Bronchial epithelial cell (primary cell): ENCODE measurements at regions not wholly inside any gene's neighbourhood (a gene's known extent, or its start where the extent isn't known, plus 50 kb on each side); places are given as distances from the start of the nearest gene placed in this dataset.

ENCODE experiments used
- DNase-seq: peaks from one replicate; pipeline ENCODE4 v3.0.0-alpha.2; 2010; ENCODE audit warnings: low read depth
- FAIRE-seq: peaks from 2 replicates; lab custom pipeline; 2011; peaks lifted over from hg19 to GRCh38; lab: Jason Lieb, UNC
- H3K27me3 ChIP-seq: 2 replicates; pipeline ENCODE4 v1.5.1; 2011; ENCODE audit warnings: low read length; ENCODE audit not compliant: control insufficient read depth, insufficient read depth
- H3K36me3 ChIP-seq: 2 replicates; pipeline ENCODE4 v1.5.1; 2011; ENCODE audit warnings: low read length; ENCODE audit not compliant: control insufficient read depth, insufficient read depth
- H3K4me3 ChIP-seq: 2 replicates; pipeline ENCODE4 v1.5.1; 2011; ENCODE audit warnings: mild to moderate bottlenecking, low read depth, low read length, control low read depth
- CTCF ChIP-seq: IDR thresholded peaks from 2 replicates; pipeline ENCODE4 v1.5.1; 2011; ENCODE audit warnings: mild to moderate bottlenecking, moderate library complexity, low read length, control low read depth, inconsistent platforms; ENCODE audit not compliant: insufficient read depth, severe bottlenecking

DNA sequence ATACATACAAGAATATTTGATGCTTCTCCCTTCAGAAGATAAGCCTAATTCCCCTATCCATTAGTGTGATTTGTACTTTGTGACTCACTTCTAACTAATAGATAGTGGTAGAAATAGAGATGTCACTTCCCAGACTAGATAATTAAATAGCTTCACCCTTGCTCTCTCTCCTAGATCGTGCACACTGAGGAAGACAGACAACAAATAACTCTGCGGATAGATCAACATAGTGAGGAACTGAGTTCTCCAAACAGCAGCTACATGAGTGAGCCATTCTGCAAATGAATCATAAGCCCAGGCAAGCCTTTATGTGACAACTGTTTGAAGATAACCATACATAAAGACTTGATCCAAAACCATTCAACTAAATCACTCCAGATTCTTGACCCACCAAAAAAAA is 1083.4 kb upstream of the C9orf72 start:
- H3K4me3 ChIP-seq, result no peak overlapping the region
- FAIRE-seq (no peak), DNase-seq (no peak)
- H3K27me3 ChIP-seq, result no peaks in the 10 kb centered on the region
- TF ChIP-seq CTCF, result no peak
- H3K36me3 ChIP-seq, result no peaks in the 10 kb centered on the region

GRCh38 chr9:28661853-28662252 is 1088.6 kb upstream of the C9orf72 start:
- Histone ChIP-seq H3K27me3 (no peaks in the 10 kb centered on the region), H3K4me3 (no peak overlapping the region), H3K36me3 (no peaks in the 10 kb centered on the region)
- no peak for FAIRE-seq
- no peak for DNase-seq
- no peak for TF ChIP-seq CTCF

- DNase-seq (no peak), FAIRE-seq (no peak)
- no peak for TF ChIP-seq CTCF
- no peak overlapping the region for H3K4me3 ChIP-seq
- no peaks in the 10 kb centered on the region for H3K36me3 ChIP-seq
- no peaks in the 10 kb centered on the region for H3K27me3 ChIP-seq
Observed at GRCh38 chr9:28662675-28663074, 1089.4 kb upstream of the C9orf72 start.

- no peak for TF ChIP-seq CTCF
Observed at GRCh38 chr9:28668158-28668557, 1094.9 kb upstream of the C9orf72 start.

DNA sequence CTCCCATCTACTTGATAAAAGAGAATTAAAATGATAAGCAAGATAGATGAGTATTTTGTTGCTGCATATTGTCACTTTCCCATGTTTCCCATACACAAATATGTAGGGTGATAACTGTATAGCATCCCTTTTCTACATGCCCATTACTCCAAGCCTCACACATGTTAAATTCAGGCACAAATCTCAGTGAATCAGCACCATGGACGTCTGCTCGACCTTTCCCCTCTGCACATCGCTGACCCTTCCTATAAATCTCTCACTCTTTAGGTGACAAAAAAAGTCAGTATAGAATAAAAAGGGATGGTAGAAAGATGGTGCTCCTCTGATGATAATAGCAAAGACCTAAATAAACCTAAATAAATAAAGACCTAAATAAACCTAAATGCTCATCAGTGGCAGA is 1097.7 kb upstream of the C9orf72 start:
- no peak for TF ChIP-seq CTCF
- FAIRE-seq, result no peak

More at GRCh38 chr9:28668158-28668557, 1094.9 kb upstream of the C9orf72 start:
- Histone ChIP-seq H3K36me3 (no peaks in the 10 kb centered on the region), H3K4me3 (no peak overlapping the region), H3K27me3 (no peaks in the 10 kb centered on the region)
- DNase-seq, result no peak
- no peak for FAIRE-seq

GRCh38 chr9:28678097-28678496 is 1104.8 kb upstream of the C9orf72 start:
- no peak for FAIRE-seq
- H3K36me3 ChIP-seq, result no peaks in the 10 kb centered on the region
- H3K27me3 ChIP-seq, result no peaks in the 10 kb centered on the region
- peak; percentile 31 for DNase-seq
- H3K4me3 ChIP-seq, result no peak overlapping the region
- TF ChIP-seq CTCF, result no peak

More for the DNA sequence above, 1097.7 kb upstream of the C9orf72 start:
- H3K36me3 ChIP-seq, result no peaks in the 10 kb centered on the region
- H3K4me3 ChIP-seq, result no peak overlapping the region
- no peaks in the 10 kb centered on the region for H3K27me3 ChIP-seq
- DNase-seq, result no peak
